Stimulated activated CD4-positive, alpha-beta T cell treated with anti-CD3 and anti-CD28 coated beads, TNF-alpha, amount 100 ng/mL, for 4 hours (primary cell): ENCODE measurements at regions not wholly inside any gene's neighbourhood (a gene's known extent, or its start where the extent isn't known, plus 50 kb on each side); places are given as distances from the start of the nearest gene placed in this dataset.

ENCODE experiments used
- DNase-seq, 3 experiments: peaks; one replicate each; pipeline ENCODE4 v3.0.0-alpha.2; 2020; ENCODE audit warnings: low read depth in 3 of 3

- DNase-seq = no peak
These were observed 305.0 kb downstream of the SOX9 start for GRCh38 chr17:72425794-72426168.

GRCh38 chr17:72426321-72426720, 305.5 kb downstream of the SOX9 start:
- no peak for DNase-seq

DNA sequence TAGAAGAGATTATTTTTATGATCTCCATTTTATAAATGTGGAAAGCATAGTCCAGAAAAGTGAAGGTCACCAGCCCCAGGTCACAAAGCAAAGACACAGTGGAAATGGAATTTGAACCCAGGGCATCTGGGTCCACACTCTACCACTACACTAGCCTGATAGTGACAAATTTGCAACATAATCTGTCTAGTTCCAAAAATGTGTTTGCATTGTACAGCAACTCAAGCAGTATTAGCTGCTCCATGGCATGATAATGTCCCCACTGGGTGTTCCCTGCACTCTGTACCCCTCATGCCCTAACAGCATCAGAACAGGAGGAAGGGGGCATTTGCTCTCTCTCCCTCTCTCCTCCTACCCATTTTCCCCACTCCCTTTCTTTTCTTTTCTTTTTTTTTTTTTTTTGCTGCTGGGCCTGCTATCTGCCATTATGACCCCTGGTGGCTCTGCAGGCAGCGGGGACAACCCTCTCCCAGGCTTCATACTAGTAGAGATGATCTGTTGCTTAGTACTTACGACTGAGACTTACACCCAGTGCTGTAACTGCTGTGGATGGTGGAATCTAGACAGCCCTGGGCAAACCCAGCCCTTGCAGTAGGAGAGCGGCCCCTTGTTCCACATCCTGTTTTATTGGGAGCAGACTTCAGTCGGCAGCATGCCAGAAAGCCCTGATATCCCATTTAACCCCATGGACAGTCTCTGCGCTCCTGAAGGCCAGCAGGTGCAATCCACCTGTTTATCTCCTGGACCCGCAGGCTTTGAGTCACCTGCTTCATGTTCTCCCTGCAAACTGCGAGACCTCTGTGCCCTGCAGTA, 306.3 kb downstream of the SOX9 start:
- no peak for DNase-seq

DNA sequence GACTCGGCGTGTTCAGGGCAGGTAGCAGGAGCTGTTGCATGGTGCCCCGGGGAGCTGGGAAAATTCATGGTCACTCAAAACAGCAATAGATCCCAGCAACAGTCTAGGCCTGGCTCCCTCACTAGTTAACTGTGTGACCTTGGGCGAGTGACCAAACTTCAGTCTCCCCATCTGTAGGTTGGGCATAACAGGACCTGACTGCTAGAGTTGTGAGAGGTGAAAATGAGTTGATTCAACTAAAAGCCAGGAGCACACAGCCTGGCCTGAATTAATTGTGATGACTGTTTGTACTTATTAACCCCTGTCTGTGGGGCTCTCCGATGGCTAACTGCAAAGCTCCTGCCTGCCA, 306.9 kb downstream of the SOX9 start:
- no peak for DNase-seq

GRCh38 chr17:72429066-72429638, 308.3 kb downstream of the SOX9 start:
- DNase-seq = no peak

GRCh38 chr17:72430611-72431432, 310.0 kb downstream of the SOX9 start:
- no peak for DNase-seq

DNA sequence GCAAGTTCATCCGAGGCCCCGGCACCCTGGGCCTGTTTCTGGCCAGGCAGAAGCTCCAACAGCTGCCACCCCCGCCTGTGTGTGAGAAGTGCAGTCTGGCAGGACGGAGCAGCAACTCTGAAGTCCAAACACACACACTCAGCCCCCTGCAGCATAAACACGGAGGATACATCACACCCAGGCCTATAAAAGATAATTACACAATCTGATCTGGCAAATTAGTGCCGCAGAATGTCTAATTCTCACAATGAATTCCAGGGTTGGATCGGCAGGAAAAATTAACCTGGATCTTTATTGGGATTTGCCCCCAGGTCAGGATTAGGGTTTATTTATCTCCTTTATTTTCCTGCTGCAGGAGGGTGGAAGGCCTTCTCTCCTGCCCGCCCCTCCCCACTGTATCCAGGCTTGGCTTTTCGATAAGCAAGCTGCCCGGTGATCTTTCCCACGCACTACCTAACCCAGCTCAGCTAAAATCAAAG, 311.4 kb downstream of the SOX9 start:
- DNase-seq = no peak

DNA sequence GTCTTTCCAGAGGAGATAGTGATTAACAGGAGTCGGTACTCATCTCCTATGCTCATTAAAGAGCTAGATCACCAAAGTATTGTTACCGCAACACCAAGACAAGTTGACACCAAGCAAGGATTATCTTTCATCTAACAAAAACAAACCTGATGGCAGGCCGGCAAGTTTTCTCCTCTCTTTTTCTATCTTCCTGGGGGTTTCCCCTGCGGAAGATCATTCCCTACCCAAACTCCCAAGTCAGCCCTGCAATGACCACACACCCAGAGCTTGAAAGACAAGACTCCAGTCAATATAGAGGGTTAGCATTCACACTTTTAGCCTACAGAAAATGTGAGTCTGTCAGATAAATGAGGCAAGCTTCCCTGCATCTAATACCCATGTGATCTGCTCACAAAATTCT, 312.1 kb downstream of the SOX9 start:
- no peak for DNase-seq

GRCh38 chr17:72433797-72434196, 313.0 kb downstream of the SOX9 start:
- no peak for DNase-seq

DNA sequence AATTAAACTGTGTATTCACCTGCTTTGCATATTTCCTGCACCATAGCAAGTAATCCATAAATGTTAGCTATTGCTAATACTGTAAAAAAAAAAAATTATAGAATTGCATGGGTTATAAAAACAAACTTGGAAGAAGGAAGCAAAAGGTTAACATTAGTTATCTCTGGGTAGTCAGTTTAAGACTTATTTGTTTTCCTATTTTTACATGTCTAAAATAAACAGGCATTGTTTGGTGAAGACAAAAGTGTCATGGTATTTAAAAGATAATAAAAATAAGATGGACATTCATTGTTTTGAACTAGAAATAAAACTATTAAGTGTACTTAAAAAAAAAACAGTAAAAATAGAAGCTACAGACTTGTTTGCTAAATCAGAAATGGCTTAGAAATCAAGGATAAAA, 313.8 kb downstream of the SOX9 start:
- DNase-seq = no peak

DNA sequence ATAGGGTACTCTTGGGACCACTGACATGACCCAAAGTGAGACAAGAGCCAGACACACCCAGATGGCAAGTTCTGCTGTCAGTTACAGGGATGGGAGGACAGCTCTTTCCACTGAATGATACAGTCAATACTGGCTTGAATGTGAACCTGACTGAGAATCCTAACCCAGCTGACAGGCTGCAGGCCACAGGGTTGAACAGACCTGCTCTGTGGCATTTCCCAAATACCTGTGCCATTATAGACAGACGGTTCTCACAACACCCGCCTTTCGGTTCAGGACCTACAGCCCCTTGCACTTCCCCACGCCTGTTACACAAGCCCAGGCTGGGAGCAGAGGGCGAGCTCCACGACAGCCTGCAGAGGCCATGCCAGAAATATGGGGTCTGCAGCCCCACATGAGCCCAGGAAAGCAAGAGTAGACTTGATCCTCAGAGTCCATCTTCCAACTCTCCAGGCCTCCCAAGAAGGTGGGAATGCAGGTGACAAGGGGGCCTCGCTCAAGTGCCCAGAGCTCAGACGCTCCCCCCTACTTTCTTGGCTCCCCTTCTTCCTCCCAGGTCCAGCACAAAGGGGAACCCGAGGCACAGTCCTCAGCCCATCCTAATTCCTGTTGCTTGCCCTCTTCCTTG, 314.3 kb downstream of the SOX9 start:
- DNase-seq = no peak

DNA sequence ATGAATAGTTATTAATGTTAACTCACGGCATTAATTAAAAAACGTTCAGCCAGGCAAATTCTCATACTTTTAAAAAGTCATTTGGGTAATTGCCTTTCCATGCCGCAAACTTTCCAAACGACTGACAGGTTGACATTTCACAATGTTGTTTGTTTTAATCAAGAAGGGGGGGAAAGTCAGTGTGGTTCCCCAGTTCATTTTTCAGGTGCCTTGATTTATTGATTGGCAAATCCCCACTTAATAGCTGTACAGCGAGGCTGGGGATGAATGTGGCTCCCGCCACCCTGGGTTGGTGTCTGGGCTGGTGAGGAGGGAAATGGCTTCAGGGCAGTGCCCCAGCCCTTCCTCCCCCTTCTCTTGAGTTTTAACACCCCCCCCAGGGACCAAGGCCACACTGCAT, 318.0 kb downstream of the SOX9 start:
- no peak for DNase-seq

GRCh38 chr17:72439893-72440502, 319.2 kb downstream of the SOX9 start:
- DNase-seq = no peak

DNA sequence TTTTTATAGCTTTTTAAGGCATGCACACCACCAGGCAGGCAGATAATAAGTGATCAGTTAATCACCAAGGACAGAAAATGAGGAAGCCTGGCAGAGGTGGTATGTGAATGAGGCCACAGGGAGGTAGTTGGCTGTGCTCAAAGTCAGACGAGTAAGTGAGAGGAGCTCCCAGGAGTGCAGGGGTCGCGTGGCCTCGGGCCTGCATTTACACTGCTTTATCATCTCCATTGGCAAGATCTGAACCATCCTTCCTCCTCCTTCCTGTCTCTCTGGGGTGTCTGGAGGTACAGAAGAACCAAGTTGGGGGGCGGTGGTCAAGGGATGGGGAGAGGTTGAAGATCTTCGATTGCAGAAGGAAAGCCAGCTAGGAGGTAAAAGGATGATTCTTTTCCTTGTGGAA, 320.1 kb downstream of the SOX9 start:
- DNase-seq = no peak

GRCh38 chr17:72441909-72442308, 321.1 kb downstream of the SOX9 start:
- DNase-seq = no peak

DNA sequence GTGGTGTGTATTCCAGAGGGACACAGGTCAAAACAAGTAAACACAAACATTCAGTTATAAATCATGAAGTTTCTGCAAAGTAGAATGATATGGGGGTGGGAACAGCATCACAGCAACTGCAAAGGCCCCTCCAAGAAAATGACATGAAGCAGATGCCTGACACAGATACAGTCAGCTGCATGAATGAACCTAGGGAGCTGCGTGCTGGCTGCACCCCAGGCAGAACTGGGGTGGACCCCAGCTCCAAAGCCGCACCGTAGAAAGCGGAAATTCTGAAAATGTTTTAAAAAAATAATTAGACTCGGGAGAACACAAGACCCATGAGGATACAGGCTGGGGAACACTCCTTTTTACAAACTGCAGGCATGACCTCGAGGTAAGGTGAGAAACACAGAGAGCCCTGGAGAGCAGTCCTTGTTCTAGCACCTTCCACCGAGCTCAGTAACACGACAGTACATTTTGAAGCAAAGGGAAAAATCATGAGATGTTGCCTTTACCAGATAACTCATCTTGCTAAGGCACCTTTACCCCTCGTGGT, 323.8 kb downstream of the SOX9 start:
- no peak for DNase-seq

DNA sequence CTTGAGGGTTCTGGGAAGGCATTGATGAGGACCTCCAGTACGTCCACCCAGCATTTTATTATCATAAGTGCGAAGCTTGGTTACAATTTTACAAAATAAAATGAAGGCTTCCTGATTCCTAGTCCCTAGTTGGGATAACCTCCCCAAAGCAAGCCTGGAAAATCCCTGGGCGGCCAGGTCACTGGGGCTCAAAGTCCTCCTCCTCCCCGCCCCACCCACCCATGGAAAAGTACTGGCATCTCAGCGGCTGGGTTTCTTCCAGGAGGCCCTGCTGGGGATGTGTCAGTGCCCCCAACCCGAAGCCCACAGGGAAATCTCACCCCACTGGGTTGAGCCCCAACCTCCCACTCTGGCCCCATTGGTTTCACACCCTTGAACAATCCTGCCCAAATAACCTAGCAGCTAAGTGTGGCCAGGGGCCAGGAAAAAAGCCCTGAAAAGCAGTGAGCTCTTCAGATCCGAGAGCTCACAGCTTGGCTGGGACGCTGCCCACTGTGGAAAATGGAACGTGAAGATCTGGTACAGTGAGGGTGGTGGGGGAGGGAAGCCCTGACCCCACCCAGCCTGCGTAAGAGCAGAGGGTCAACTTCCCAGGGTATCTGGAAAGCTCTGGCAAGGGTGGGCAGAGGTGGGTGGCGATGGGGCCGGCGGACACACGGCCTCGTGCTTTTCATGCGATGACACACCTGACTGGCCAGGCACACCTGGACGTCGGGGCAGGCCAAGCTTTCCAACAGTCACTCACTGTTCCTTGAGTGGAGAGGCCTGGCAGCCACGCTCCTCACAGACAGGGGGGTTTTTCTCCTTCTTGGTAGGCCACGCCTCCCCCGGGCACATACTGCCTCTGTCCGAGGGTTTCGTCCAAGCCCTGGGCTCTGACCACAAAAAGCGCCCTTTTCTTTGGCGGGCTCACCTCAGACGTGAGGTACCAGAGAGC, 324.5 kb downstream of the SOX9 start:
- DNase-seq = no peak

- DNase-seq = no peak
These were observed 325.3 kb downstream of the SOX9 start for GRCh38 chr17:72446118-72446517.

- no peak for DNase-seq
These were observed 325.9 kb downstream of the SOX9 start for GRCh38 chr17:72446525-72447250.

DNA sequence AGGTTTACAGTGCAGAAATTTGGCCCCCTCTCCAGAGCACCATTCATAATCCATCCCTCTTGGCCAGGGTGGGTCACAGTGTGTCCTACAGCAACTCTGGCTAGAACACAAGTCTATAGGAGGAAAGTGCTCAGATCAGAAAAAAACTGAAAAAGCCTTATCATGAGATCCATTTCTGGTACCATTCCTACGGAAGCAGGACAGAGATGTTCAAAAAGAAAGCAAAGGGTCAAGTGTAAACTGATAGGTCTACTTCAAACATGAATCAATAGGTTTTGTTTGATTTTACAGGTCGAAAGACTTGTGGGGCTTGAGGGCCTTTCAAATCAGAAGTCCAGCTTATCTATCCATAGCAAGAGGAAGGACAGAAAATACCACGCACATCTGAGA, 326.4 kb downstream of the SOX9 start:
- no peak for DNase-seq
